ENCODE measurements at regions not wholly inside any gene's neighbourhood (a gene's known extent, or its start where the extent isn't known, plus 50 kb on each side); places are given as distances from the start of the nearest gene placed in this dataset.

- Histone ChIP-seq H2AK5ac (ENCODE audit: insufficient read length, low read length) (no peak overlapping the region), H3K79me1 (ENCODE audit: insufficient read depth, low read depth, low read length, poor library complexity, severe bottlenecking) (no peaks in the 10 kb centered on the region)
- H3K36me3 Mint-ChIP-seq (ENCODE audit: insufficient read depth in 1 of 3, low read depth in 3 of 3): no peaks in the 10 kb centered on the region; a peak in 2 of 7 replicates
Measured at GRCh38 chr2:8458503-8459459, 223.1 kb upstream of the ID2 start.

More at GRCh38 chr2:8458503-8459459, 223.1 kb upstream of the ID2 start:
- H3K9me3 Mint-ChIP-seq: no peaks in the 10 kb centered on the region
- H3K18ac ChIP-seq (ENCODE audit: insufficient read length, low read depth, low read length): no peak overlapping the region
- H3K4me3 Mint-ChIP-seq: no peak overlapping the region
- no peaks in the 10 kb centered on the region for H3K9me3 ChIP-seq (ENCODE audit: control insufficient read depth, low read depth, low read length)
- no peak overlapping the region for H3K27ac Mint-ChIP-seq
- H3K23ac ChIP-seq (ENCODE audit: insufficient read length, low read depth, low read length): no peak overlapping the region
- no peak overlapping the region for H2BK20ac ChIP-seq (ENCODE audit: low read depth, low read length, poor library complexity, severe bottlenecking)
- no peak overlapping the region for H4K8ac ChIP-seq (replicated peaks; ENCODE audit: insufficient read length, low read depth, low read length)
- H4K5ac ChIP-seq (ENCODE audit: insufficient read length, low read depth, low read length): no peak overlapping the region
- no CpG with 5 or more reads among the region's 10 CpGs for WGBS (ENCODE audit: extremely low coverage, insufficient read length, low lambda C conversion rate)
- H3K79me2 ChIP-seq (ENCODE audit: insufficient read depth, low read length): no peaks in the 10 kb centered on the region
- H2BK12ac ChIP-seq (ENCODE audit: insufficient read length, low read depth, low read length): no peak overlapping the region
- no peak overlapping the region for H3K9ac ChIP-seq (ENCODE audit: extremely low read depth, insufficient read length, low read length)
- peaks cover 2% of the 10 kb centered on the region; the same call in 1 of the 2 replicates for H3K27me3 Mint-ChIP-seq (ENCODE audit: low read depth)
- H3T11ph ChIP-seq (ENCODE audit: low read length): no peak overlapping the region
- TF ChIP-seq, protein P1, sequence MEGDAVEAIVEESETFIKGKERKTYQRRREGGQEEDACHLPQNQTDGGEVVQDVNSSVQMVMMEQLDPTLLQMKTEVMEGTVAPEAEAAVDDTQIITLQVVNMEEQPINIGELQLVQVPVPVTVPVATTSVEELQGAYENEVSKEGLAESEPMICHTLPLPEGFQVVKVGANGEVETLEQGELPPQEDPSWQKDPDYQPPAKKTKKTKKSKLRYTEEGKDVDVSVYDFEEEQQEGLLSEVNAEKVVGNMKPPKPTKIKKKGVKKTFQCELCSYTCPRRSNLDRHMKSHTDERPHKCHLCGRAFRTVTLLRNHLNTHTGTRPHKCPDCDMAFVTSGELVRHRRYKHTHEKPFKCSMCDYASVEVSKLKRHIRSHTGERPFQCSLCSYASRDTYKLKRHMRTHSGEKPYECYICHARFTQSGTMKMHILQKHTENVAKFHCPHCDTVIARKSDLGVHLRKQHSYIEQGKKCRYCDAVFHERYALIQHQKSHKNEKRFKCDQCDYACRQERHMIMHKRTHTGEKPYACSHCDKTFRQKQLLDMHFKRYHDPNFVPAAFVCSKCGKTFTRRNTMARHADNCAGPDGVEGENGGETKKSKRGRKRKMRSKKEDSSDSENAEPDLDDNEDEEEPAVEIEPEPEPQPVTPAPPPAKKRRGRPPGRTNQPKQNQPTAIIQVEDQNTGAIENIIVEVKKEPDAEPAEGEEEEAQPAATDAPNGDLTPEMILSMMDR (conservative IDR thresholded peaks at IDR 0.05): no peak
- no peak overlapping the region for H2AFZ ChIP-seq (ENCODE audit: low read length)
- H3K14ac ChIP-seq (ENCODE audit: insufficient read depth, low read length): no peak overlapping the region
- H3K56ac ChIP-seq (ENCODE audit: insufficient read length, low read depth, low read length): no peak overlapping the region
- H3K4me2 ChIP-seq (ENCODE audit: insufficient read depth, insufficient read length, low read length): no peak overlapping the region
- no peak overlapping the region for H4K91ac ChIP-seq (ENCODE audit: insufficient read length, low read depth, low read length)
- H2BK5ac ChIP-seq (ENCODE audit: insufficient read length, low read length): no peak overlapping the region
- H2BK120ac ChIP-seq (ENCODE audit: low read depth, low read length, poor library complexity, severe bottlenecking): no peak overlapping the region
- peaks cover 7 to 11% of the 10 kb centered on the region in 2 experiments; a peak in 3 of 4 replicates for H3K4me1 Mint-ChIP-seq
- H2BK15ac ChIP-seq (ENCODE audit: low read depth, low read length): no peak overlapping the region
- no peaks in the 10 kb centered on the region for H3K4me1 ChIP-seq (ENCODE audit: insufficient read depth, low read length)
- H3K27ac ChIP-seq (ENCODE audit: insufficient read length, low read depth, low read length): no peak overlapping the region
- H3K23me2 ChIP-seq (ENCODE audit: insufficient read length, low read depth, low read length, poor library complexity, severe bottlenecking): no peaks in the 10 kb centered on the region
- H4K20me1 ChIP-seq (ENCODE audit: control insufficient read depth, insufficient read depth, insufficient read length): no peaks in the 10 kb centered on the region
- no peak overlapping the region for H3K4ac ChIP-seq (ENCODE audit: low read depth, low read length)
- H3K27me3 ChIP-seq (ENCODE audit: insufficient read depth, low read length): no peaks in the 10 kb centered on the region
- DNase-seq: no peak

Data from H9 (cell line).